Upper lobe of right lung (tissue), 1 donor: ENCODE measurements at regions not wholly inside any gene's neighbourhood (a gene's known extent, or its start where the extent isn't known, plus 50 kb on each side); places are given as distances from the start of the nearest gene placed in this dataset.

Source experiments
- ATAC-seq: fragments of 200-7000 bp; cut with Tn5 transposase; one replicate; pipeline ENCODE4 v1.9.1; 2020; ENCODE audit warnings: mild to moderate bottlenecking, moderate library complexity
- DNase-seq: peaks from one replicate; pipeline ENCODE4 v3.0.0-alpha.2; 2020
- H3K27ac ChIP-seq: fragments of 200-600 bp; one replicate; pipeline ENCODE4 v1.8.0; 2022
- H3K27me3 ChIP-seq: fragments of 200-600 bp; one replicate; pipeline ENCODE4 v1.8.0; 2022; ENCODE audit warnings: mild to moderate bottlenecking
- H3K36me3 ChIP-seq: fragments of 200-600 bp; one replicate; pipeline ENCODE4 v1.8.0; 2022
- H3K4me1 ChIP-seq: fragments of 200-600 bp; one replicate; pipeline ENCODE4 v1.8.0; 2022
- H3K4me3 ChIP-seq: fragments of 200-600 bp; one replicate; pipeline ENCODE4 v1.8.0; 2022; ENCODE audit warnings: mild to moderate bottlenecking
- H3K9me3 ChIP-seq: fragments of 200-600 bp; one replicate; pipeline ENCODE4 v1.8.0; 2022
- intact Hi-C: fragments of 100-400 bp; cut with DNase I; formaldehyde crosslinking; loops from one replicate; pipeline ENCODE4 v1.11.0; 2022
- TF ChIP-seq, protein P1 (sequence below): fragments of 200-600 bp; IDR thresholded peaks from one replicate; pipeline ENCODE4 v1.8.0; 2022; ENCODE audit warnings: antibody characterized with exemption
- donor health status: DM: no; HTN: yes; CAD: no; lungs with severe emphysema.

DNA sequence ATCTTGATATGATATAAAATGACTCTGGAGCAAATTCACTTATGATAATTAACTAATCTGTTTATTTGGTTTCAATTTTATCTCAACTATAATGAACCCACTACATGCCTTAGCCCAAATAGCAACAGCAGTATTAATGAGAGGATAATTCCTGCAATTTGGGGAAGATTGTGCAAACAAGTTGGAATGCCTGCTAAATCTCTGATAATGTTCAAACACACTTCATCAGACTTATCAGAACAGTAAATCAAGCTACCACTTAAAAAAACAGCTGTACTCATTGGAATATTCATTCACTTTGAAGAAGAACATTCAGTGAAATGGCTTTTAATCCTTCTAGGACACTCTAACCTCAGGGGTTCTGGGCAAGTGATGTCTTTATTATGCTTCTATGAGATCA is 85.4 kb downstream of the CBLN4 start:
- TF ChIP-seq, protein P1, sequence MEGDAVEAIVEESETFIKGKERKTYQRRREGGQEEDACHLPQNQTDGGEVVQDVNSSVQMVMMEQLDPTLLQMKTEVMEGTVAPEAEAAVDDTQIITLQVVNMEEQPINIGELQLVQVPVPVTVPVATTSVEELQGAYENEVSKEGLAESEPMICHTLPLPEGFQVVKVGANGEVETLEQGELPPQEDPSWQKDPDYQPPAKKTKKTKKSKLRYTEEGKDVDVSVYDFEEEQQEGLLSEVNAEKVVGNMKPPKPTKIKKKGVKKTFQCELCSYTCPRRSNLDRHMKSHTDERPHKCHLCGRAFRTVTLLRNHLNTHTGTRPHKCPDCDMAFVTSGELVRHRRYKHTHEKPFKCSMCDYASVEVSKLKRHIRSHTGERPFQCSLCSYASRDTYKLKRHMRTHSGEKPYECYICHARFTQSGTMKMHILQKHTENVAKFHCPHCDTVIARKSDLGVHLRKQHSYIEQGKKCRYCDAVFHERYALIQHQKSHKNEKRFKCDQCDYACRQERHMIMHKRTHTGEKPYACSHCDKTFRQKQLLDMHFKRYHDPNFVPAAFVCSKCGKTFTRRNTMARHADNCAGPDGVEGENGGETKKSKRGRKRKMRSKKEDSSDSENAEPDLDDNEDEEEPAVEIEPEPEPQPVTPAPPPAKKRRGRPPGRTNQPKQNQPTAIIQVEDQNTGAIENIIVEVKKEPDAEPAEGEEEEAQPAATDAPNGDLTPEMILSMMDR, result no peak
- no peak for DNase-seq
- Histone ChIP-seq H3K4me3 (no peak overlapping the region), H3K27ac (no peak overlapping the region), H3K36me3 (no peaks in the 10 kb centered on the region), H3K9me3 (no peaks in the 10 kb centered on the region), H3K27me3 (no peaks in the 10 kb centered on the region), H3K4me1 (no peaks in the 10 kb centered on the region)
- intact Hi-C loops, result no loop called here
- no peak for ATAC-seq

DNA sequence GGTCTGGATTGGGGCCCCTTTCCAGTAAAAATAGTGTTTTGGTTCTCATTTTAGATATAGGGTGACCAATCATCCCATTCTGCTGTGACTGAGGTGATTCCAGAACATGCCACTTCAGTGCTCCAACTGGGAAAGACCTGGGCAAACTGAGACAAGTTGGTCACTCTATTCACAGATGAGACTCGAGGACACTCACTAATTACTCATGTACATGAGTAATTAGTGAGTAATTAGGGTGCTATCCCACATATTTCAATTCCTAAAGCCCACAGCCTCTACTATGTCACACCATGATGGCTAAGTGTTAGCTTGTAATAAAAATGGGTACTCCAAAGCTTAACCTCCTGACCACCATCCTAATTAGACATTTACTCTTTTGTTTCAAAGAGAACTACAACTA is 86.0 kb downstream of the CBLN4 start:
- DNase-seq (no peak), ATAC-seq (no peak)
- intact Hi-C loops, result no loop called here
- TF ChIP-seq, protein P1, result no peak
- no peaks in the 10 kb centered on the region for H3K27me3 ChIP-seq
- H3K36me3 ChIP-seq, result no peaks in the 10 kb centered on the region
- no peak overlapping the region for H3K4me3 ChIP-seq
- no peaks in the 10 kb centered on the region for H3K9me3 ChIP-seq
- no peak overlapping the region for H3K27ac ChIP-seq
- H3K4me1 ChIP-seq, result no peaks in the 10 kb centered on the region

DNA sequence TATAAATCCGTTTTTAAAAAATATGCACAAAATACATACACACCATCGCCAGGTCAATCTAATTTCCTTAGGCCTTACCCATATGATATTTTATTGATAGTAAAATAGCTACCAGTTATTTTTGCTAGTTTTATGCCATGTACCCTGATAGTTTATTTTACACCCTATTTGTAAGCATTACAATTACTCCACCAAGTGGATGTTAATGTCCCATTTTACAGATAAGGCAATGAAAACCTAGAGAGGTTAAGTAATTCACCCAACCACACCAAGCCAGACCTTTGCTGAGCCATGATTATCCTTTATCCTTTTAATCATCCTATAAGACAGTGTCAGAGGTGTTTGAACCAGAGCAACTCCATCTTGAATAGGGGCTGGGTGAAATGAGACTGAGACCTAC is 86.8 kb downstream of the CBLN4 start:
- DNase-seq (no peak), ATAC-seq (no peak)
- TF ChIP-seq, protein P1, result no peak
- H3K4me3 ChIP-seq, result no peak overlapping the region
- H3K27me3 ChIP-seq, result no peaks in the 10 kb centered on the region
- H3K27ac ChIP-seq, result no peak overlapping the region
- H3K36me3 ChIP-seq, result no peaks in the 10 kb centered on the region
- H3K4me1 ChIP-seq, result no peaks in the 10 kb centered on the region
- intact Hi-C loops, result no loop called here
- H3K9me3 ChIP-seq, result no peaks in the 10 kb centered on the region

DNA sequence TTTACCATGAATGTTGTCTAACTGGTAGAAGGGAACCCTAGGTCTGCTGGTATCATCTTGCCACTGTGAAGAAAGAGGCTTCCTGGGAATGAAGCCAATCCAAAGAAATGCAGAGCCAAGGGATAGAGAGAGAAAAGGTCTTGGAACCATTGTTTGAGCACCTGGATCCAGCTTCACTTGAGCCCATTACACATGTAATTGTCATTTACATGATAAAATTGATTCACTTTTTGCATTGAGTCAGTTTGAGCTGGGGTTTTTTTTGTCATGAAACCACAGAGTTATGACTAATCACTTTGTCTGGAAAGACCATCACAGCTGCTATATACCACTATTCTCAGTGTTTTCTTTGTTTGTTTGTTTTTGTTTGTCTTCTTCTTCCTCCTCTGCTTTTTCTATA is 112.3 kb downstream of the CBLN4 start:
- H3K27me3 ChIP-seq, result no peaks in the 10 kb centered on the region
- H3K4me3 ChIP-seq, result no peak overlapping the region
- DNase-seq, result no peak
- intact Hi-C loops, result no loop called here
- H3K9me3 ChIP-seq, result peaks cover 2% of the 10 kb centered on the region
- TF ChIP-seq, protein P1, result no peak
- no peaks in the 10 kb centered on the region for H3K36me3 ChIP-seq
- no peaks in the 10 kb centered on the region for H3K4me1 ChIP-seq
- H3K27ac ChIP-seq, result no peak overlapping the region
- ATAC-seq, result no peak

DNA sequence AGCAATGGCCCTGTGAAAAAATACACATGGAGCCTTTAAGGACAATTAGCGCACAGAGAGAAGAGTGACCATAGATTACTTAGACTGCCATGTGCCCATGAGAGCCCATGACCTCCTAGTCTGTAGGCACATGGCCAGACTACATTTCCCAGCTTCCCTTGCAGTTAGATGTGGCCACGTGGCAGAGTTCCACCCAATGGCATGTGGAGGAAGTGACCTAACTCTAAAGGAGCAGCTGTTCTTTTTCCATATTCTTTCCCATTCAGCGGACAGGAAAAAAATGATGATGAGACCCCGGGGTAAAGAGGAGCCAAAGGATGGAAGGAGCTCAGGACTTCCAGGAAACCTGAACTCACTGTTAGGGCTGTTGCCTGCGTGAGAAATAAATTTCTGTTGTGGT is 116.6 kb downstream of the CBLN4 start:
- Histone ChIP-seq H3K27me3 (no peaks in the 10 kb centered on the region), H3K9me3 (no peaks in the 10 kb centered on the region), H3K36me3 (no peaks in the 10 kb centered on the region), H3K27ac (no peak overlapping the region), H3K4me3 (no peak overlapping the region), H3K4me1 (no peaks in the 10 kb centered on the region)
- TF ChIP-seq, protein P1, result no peak
- ATAC-seq (no peak), DNase-seq (no peak)
- intact Hi-C loops, result no loop called here

DNA sequence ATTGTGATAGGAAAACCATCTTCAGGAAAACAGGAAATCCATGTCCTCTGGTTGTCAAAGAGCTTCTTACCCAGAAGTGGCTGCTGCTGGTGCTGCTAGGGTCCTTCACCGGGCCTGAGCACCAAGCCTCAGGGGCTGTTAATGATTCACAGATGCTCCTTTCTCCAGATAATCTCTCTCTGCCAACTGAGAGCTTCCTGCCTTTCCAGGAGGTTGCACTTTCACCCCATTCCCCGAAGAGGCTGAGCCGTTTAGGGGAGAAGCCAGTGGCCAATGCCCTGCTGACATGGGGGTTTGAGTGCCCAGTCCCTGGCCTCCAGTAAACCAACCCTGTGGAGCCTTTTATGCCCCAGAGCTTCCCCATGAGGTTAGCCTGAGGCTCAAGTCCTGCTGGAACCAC is 122.4 kb downstream of the CBLN4 start:
- Histone ChIP-seq H3K27me3 (no peaks in the 10 kb centered on the region), H3K27ac (no peak overlapping the region), H3K4me3 (no peak overlapping the region), H3K36me3 (no peaks in the 10 kb centered on the region), H3K9me3 (no peaks in the 10 kb centered on the region), H3K4me1 (no peaks in the 10 kb centered on the region)
- DNase-seq (no peak), ATAC-seq (no peak)
- TF ChIP-seq, protein P1, result no peak
- intact Hi-C loops, result no loop called here
